Fibroblast of lung (primary cell): ENCODE measurements at regions not wholly inside any gene's neighbourhood (a gene's known extent, or its start where the extent isn't known, plus 50 kb on each side); places are given as distances from the start of the nearest gene placed in this dataset.

Experiments
- EZH2 ChIP-seq: IDR thresholded peaks from 2 replicates; pipeline ENCODE4 v1.5.1; 2012; ENCODE audit warnings: low read length, control low read depth, mild to moderate bottlenecking; ENCODE audit errors: missing control alignments
- TF ChIP-seq, protein P1 (sequence below), 2 donors: IDR thresholded peaks in 1 of 2; conservative IDR thresholded peaks in 1 of 2; 1 replicate in 1 of 2; 2 replicates in 1 of 2; pipeline ENCODE4 v1.5.1; 2011 to 2012; ENCODE audit warnings: low read length in 2 of 2, control low read depth in 1 of 2, inconsistent platforms in 1 of 2, low read depth in 1 of 2, mild to moderate bottlenecking in 1 of 2

DNA sequence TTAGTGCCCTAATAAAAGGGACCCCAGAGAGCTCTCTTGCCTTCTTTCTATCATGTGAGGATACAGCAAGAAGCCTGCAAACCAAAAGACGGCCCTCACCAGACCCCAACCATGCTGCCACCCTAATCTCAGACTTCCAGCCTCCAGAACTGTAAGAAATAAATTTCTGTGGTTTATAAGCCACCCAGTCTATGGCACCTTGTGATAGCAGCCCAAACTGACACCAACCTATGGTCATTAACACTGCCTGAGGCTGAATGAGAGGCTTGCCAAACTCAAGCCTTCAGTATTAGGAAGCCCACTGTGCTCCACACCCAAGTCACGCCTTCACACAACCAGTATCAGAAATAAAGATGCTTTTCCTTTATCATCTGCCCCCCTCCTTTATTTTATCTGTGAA is 127.3 kb upstream of the KLF3 start:
- TF ChIP-seq, protein P1, sequence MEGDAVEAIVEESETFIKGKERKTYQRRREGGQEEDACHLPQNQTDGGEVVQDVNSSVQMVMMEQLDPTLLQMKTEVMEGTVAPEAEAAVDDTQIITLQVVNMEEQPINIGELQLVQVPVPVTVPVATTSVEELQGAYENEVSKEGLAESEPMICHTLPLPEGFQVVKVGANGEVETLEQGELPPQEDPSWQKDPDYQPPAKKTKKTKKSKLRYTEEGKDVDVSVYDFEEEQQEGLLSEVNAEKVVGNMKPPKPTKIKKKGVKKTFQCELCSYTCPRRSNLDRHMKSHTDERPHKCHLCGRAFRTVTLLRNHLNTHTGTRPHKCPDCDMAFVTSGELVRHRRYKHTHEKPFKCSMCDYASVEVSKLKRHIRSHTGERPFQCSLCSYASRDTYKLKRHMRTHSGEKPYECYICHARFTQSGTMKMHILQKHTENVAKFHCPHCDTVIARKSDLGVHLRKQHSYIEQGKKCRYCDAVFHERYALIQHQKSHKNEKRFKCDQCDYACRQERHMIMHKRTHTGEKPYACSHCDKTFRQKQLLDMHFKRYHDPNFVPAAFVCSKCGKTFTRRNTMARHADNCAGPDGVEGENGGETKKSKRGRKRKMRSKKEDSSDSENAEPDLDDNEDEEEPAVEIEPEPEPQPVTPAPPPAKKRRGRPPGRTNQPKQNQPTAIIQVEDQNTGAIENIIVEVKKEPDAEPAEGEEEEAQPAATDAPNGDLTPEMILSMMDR (conservative IDR thresholded peaks at IDR 0.05 in 1 of 2, IDR thresholded peaks at IDR 0.05 in 1 of 2; ENCODE audit: low read depth in 1 of 2, low read length in 2 of 2), result no peak
- no peak for TF ChIP-seq EZH2
